RKO (cell line): ENCODE measurements at regions not wholly inside any gene's neighbourhood (a gene's known extent, or its start where the extent isn't known, plus 50 kb on each side); places are given as distances from the start of the nearest gene placed in this dataset.

Source experiments
- DNase-seq: peaks from one replicate; pipeline ENCODE4 v3.0.0-alpha.2; 2016; ENCODE audit warnings: low spot score

- DNase-seq: no peak
These were observed 76.4 kb downstream of the CXXC4 start for GRCh38 chr4:104418286-104418685.

- DNase-seq: no peak
These were observed 77.3 kb downstream of the CXXC4 start for GRCh38 chr4:104417357-104417882.

- DNase-seq: peak; percentile 10
These were observed 77.9 kb downstream of the CXXC4 start for GRCh38 chr4:104416725-104417356.

GRCh38 chr4:104413487-104413886, 81.2 kb downstream of the CXXC4 start:
- no peak for DNase-seq

- DNase-seq: no peak
These were observed 82.3 kb downstream of the CXXC4 start for GRCh38 chr4:104412344-104412743.

- DNase-seq: no peak
These were observed 83.2 kb downstream of the CXXC4 start for GRCh38 chr4:104411502-104411901.

- no peak for DNase-seq
These were observed 85.8 kb downstream of the CXXC4 start for GRCh38 chr4:104408878-104409277.

GRCh38 chr4:104404361-104404760, 90.3 kb downstream of the CXXC4 start:
- DNase-seq: no peak

- DNase-seq: no peak
These were observed 99.5 kb downstream of the CXXC4 start for GRCh38 chr4:104395168-104395614.

- DNase-seq: no peak
These were observed 100.1 kb downstream of the CXXC4 start for GRCh38 chr4:104394406-104395167.

GRCh38 chr4:104393655-104394324, 100.9 kb downstream of the CXXC4 start:
- DNase-seq: no peak

- no peak for DNase-seq
These were observed 109.0 kb downstream of the CXXC4 start for GRCh38 chr4:104385713-104386112.

- no peak for DNase-seq
These were observed 111.7 kb downstream of the CXXC4 start for GRCh38 chr4:104382961-104383360.

- DNase-seq: no peak
These were observed 113.0 kb downstream of the CXXC4 start for GRCh38 chr4:104381729-104382128.

- no peak for DNase-seq
These were observed 129.1 kb downstream of the CXXC4 start for GRCh38 chr4:104365618-104366017.

- no peak for DNase-seq
These were observed 141.2 kb downstream of the CXXC4 start for GRCh38 chr4:104353481-104353880.

- DNase-seq: no peak
These were observed 142.5 kb downstream of the CXXC4 start for GRCh38 chr4:104352211-104352610.

- no peak for DNase-seq
These were observed 143.0 kb downstream of the CXXC4 start for GRCh38 chr4:104351706-104352105.

- no peak for DNase-seq
These were observed 149.0 kb downstream of the CXXC4 start for GRCh38 chr4:104345598-104346242.

GRCh38 chr4:104344342-104344980, 150.2 kb downstream of the CXXC4 start:
- DNase-seq: no peak

- no peak for DNase-seq
These were observed 160.3 kb downstream of the CXXC4 start for GRCh38 chr4:104334410-104334809.
